SH-SY5Y (cell line): ENCODE measurements at regions not wholly inside any gene's neighbourhood (a gene's known extent, or its start where the extent isn't known, plus 50 kb on each side); places are given as distances from the start of the nearest gene placed in this dataset.

Experiments
- GATA2 ChIP-seq: IDR thresholded peaks from 2 replicates; pipeline ENCODE4 v1.6.1; 2011; ENCODE audit warnings: mild to moderate bottlenecking, low read depth, low read length
- GATA3 ChIP-seq: IDR thresholded peaks from 2 replicates; pipeline ENCODE4 v1.6.1; 2011; ENCODE audit warnings: low read depth, mild to moderate bottlenecking, low read length, moderate library complexity

DNA sequence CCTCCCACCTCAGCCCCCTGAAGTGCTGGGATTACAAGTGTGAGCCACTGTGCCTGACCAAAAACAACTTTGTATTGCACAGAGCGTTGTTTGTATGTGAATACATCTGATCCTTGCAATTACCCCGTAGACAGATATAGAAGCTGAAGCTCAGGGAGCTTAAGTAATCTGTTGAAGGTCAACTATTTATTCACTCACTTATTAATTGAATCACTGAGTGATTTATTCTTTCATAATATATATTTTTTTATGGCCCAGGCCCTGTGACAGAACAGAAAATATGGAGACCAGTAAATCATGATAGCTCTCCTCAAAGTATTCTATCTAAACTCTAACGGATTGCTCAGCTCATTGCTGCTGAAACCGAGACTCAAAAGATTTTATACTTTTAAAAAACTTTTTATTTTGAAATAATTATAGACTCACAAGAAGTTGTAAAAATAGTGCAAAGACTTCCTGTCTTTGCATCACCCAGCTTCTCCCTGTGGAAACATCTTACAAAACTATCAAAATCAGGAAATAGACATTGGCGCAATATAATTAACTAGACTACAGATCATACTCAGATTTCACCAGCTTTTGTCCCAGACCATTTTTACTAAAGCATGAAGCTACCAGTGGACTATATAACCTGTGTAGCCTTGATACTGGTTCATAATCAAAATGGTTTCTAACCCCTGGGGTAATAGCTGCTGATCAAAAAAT is 466.1 kb downstream of the PDCD6IP start:
- TF ChIP-seq GATA2, result no peak
- no peak for TF ChIP-seq GATA3
